Upper lobe of left lung (tissue), 4 donors: ENCODE measurements at regions not wholly inside any gene's neighbourhood (a gene's known extent, or its start where the extent isn't known, plus 50 kb on each side); places are given as distances from the start of the nearest gene placed in this dataset.

ENCODE experiments used
- CTCF ChIP-seq, 6 experiments: fragments of 450-650 bp in 4 of 6; fragments of 200-600 bp in 2 of 6; sonication (generic) in 2 of 6; IDR thresholded peaks; one replicate each; pipeline ENCODE4 v1.5.1; 2016 to 2019; ENCODE audit warnings: antibody characterized with exemption in 6 of 6
- EP300 ChIP-seq, 4 donors: sonication (generic); formaldehyde crosslinking; IDR thresholded peaks; one replicate each; pipeline ENCODE4 v1.5.1; 2017; ENCODE audit warnings: antibody characterized with exemption in 4 of 4, control low read depth in 2 of 4
- POLR2AphosphoS5 ChIP-seq, 2 donors: sonication (generic); formaldehyde crosslinking; IDR thresholded peaks; one replicate each; pipeline ENCODE4 v1.5.1; 2017; ENCODE audit warnings: antibody characterized with exemption in 2 of 2

- TF ChIP-seq POLR2AphosphoS5 (IDR thresholded peaks at IDR 0.05) (no peak), CTCF (IDR thresholded peaks at IDR 0.05) (no peak), EP300 (IDR thresholded peaks at IDR 0.05) (no peak)
These were observed 114.9 kb downstream of the FANCF start for GRCh38 chr11:22510741-22511140.
